Activated T-cell treated with anti-CD3 and anti-CD28 coated beads for 4 hours (primary cell): ENCODE measurements at regions not wholly inside any gene's neighbourhood (a gene's known extent, or its start where the extent isn't known, plus 50 kb on each side); places are given as distances from the start of the nearest gene placed in this dataset.
"Not testable (repeated sequence)": the region's sequence is repeated elsewhere in the genome, so short reads cannot be mapped to it uniquely, and the experiment has no call there.

ENCODE experiments used
- DNase-seq: peaks from one replicate; pipeline ENCODE4 v3.0.0-alpha.2; 2020

DNA sequence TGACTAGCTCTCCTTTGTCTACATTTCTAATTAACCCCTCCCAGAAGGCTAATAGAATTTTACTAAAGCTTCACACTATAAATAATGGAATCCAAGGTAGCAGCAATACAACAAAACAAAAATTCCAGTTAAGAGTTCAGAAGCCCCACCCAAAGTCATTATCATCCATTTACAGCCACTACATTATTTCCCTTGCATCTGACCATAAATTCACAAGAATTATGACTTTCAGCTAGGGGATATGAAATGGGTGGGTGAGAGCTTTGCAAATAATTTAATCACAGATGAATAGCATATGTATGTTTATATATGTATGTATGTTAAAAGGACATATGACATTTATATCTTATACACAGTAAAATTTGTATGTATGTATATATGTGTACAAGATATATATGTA is 65.3 kb upstream of the PTGDR start:
- no peak for DNase-seq

GRCh38 chr14:52190337-52190931 is 77.1 kb upstream of the PTGDR start:
- DNase-seq: no peak

GRCh38 chr14:52189325-52189724 is 78.2 kb upstream of the PTGDR start:
- no peak for DNase-seq

- DNase-seq: no peak
These were observed 79.1 kb upstream of the PTGDR start for GRCh38 chr14:52188381-52188780.

GRCh38 chr14:52185178-52185577 is 82.3 kb upstream of the PTGDR start:
- DNase-seq: no peak

- no peak for DNase-seq
These were observed 84.6 kb upstream of the PTGDR start for GRCh38 chr14:52182853-52183252.

DNA sequence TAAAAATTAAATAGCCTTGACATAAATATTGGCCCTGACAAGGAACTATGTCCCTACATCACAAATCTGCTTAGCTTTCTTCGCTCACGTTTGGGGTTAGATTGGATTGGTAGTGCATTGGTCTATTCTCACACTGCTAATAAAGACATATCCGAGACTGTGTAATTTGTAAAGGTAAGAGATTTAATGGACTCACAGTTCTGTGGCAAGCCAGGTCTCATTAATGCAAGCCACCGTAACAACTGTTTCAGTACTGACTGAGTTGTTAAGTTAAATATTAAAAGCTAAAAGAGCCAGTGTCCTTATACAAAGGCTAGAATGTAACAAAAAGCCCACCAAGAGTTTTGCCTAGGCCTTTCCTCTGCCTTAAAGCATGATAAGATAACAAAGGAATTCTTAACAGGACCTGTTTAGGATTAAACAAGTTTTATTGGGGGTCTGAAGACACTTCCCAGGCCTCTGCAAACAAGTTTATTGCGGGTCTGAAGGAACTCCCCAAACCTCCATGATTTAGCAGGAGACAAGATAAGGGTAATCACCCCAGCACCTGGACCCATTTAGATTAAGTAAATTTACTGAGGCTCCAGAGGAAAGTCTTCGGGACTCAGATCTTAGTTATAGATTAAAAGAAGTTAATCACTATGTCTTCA is 88.2 kb upstream of the PTGDR start:
- DNase-seq: no peak

GRCh38 chr14:52175982-52176502 is 91.5 kb upstream of the PTGDR start:
- DNase-seq: peak; percentile 9

GRCh38 chr14:52171932-52172331 is 95.6 kb upstream of the PTGDR start:
- DNase-seq: not testable (repeated sequence)

- DNase-seq: no peak
These were observed 98.0 kb upstream of the NID2 start for GRCh38 chr14:52166822-52167221.

- DNase-seq: no peak
These were observed 86.9 kb upstream of the NID2 start for GRCh38 chr14:52155651-52156213.

- DNase-seq: no peak
These were observed 86.3 kb upstream of the NID2 start for GRCh38 chr14:52154992-52155650.

- no peak for DNase-seq
These were observed 85.1 kb upstream of the NID2 start for GRCh38 chr14:52153939-52154338.

GRCh38 chr14:52150162-52150561 is 81.3 kb upstream of the NID2 start:
- no peak for DNase-seq

- DNase-seq: no peak
These were observed 79.5 kb upstream of the NID2 start for GRCh38 chr14:52148371-52148770.

DNA sequence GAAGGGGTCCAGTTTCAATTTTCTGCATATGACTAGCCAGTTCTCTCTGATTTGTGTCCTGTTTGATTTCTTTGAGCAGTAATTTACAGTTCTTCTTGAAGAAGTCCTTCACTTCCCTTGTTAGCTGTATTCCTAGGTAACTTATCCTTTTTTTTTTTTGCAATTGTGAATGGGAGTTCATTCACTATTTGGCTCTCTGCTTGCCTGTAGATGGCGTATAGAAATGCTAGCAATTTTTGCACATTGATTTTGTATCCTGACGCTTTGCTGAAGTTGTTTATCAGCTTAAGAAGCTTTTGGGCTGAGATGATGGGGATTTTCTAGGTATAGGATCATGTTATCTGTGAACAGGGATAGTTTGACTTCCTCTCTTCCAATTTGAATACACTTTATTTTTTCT is 77.6 kb upstream of the NID2 start:
- no peak for DNase-seq

GRCh38 chr14:52144099-52144498 is 75.2 kb upstream of the NID2 start:
- DNase-seq: not testable (repeated sequence)

DNA sequence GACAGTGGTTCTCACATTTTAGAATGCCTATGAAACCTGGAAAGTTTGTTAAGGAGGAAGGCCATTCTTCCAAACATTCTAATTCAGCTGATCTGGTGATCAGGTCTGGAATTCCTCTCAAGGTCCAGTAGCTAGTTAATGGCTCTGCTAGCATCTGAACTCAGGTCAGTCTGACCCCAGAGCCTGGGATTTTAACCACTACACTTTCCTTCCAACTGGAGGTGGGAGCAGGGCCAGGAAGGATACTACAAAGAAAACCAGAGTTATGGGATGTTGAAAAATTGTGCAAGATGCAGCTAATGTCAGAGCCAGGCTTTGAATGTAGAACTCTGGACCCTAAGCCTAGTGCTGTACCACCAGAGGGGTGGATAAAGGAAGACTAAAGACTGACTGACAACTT is 73.6 kb upstream of the NID2 start:
- DNase-seq: no peak

DNA sequence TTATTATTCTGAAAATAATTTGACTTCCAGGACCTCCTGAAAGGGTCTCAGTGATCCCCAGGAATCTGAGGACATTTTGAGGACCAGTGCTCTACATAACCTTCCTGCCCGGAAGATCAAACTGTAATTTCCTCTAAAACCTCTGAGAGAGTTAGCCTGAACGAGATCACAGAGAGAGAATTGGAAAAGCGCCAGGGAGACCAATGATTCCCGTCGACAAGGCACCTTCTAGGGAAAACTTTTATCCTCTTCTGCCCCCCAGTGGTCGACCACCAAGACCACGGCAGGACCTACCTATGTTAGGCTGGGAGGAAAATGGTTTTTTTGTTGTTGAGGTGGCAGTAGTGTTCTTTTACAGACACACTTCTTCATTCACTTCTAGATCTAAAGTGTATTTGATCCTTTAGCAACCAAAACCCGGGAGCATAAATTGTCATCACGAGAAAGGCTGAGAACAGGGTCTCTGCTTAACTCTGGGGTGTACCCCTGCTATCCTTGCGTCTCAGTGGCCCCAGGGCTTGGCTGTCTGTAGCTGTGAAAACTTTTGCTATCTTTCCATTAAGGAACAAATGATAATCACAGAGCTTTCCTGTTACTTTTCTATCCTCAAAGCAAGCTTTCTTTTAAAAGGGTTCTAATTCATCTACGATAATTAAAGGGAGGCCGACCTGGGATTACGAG is 62.9 kb upstream of the NID2 start:
- peak; percentile 12 for DNase-seq

- DNase-seq: no peak
These were observed 60.9 kb upstream of the NID2 start for GRCh38 chr14:52129721-52130120.

DNA sequence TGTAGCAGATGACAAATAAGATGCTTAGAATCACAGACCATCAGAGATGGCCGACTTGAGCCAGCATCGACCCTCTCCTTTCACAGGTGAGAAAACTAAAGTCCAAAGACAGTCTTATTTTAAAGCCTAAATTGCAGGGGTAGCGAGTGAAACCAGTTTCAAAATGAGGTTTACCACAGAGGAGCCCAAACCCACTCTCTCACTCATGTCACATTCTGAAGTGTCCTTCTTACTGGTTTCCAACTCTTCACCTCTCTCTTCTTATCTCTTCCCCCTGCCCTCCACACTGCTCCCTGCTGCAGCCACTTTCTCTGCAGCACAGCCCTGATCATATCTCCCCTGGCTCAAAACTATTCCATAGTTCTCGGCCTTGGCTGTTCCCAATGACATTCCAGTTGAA is 57.0 kb upstream of the NID2 start:
- no peak for DNase-seq

GRCh38 chr14:52124791-52125684 is 56.2 kb upstream of the NID2 start:
- no peak for DNase-seq
